Upper lobe of right lung (tissue), 1 donor: ENCODE measurements at regions not wholly inside any gene's neighbourhood (a gene's known extent, or its start where the extent isn't known, plus 50 kb on each side); places are given as distances from the start of the nearest gene placed in this dataset.

Experiments used
- ATAC-seq: fragments of 200-7000 bp; cut with Tn5 transposase; one replicate; pipeline ENCODE4 v1.9.1; 2020; ENCODE audit warnings: mild to moderate bottlenecking, moderate library complexity
- DNase-seq: peaks from one replicate; pipeline ENCODE4 v3.0.0-alpha.2; 2020
- H3K27ac ChIP-seq: fragments of 200-600 bp; one replicate; pipeline ENCODE4 v1.8.0; 2022
- H3K27me3 ChIP-seq: fragments of 200-600 bp; one replicate; pipeline ENCODE4 v1.8.0; 2022; ENCODE audit warnings: mild to moderate bottlenecking
- H3K36me3 ChIP-seq: fragments of 200-600 bp; one replicate; pipeline ENCODE4 v1.8.0; 2022
- H3K4me1 ChIP-seq: fragments of 200-600 bp; one replicate; pipeline ENCODE4 v1.8.0; 2022
- H3K4me3 ChIP-seq: fragments of 200-600 bp; one replicate; pipeline ENCODE4 v1.8.0; 2022; ENCODE audit warnings: mild to moderate bottlenecking
- H3K9me3 ChIP-seq: fragments of 200-600 bp; one replicate; pipeline ENCODE4 v1.8.0; 2022
- intact Hi-C: fragments of 100-400 bp; cut with DNase I; formaldehyde crosslinking; loops from one replicate; pipeline ENCODE4 v1.11.0; 2022
- TF ChIP-seq, protein P1 (sequence below): fragments of 200-600 bp; IDR thresholded peaks from one replicate; pipeline ENCODE4 v1.8.0; 2022; ENCODE audit warnings: antibody characterized with exemption
- donor health status: DM: no; HTN: yes; CAD: no; lungs with severe emphysema.

DNA sequence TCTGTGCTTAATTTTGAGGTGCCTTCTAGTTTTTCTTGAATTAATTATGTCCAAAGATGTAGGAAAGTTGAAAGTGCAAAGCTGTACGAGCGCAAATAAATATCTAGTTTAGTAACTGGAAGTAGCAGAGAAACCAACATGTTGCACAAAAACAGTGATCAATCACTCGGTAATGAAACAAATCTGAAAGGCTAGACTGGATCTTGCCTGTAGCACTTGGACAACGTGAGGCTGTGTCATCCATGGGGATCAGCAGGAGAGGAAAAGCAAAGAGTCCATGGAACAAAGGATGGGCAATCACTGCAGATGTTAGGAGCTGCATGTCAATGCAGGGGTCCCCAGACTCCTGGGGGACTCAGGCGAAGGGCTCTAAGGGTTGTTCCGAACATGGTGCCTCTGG is 424.2 kb downstream of the IRX1 start:
- Histone ChIP-seq H3K27ac (peak overlapping the region; percentile 24), H3K4me1 (no peaks in the 10 kb centered on the region), H3K4me3 (no peak overlapping the region), H3K27me3 (no peaks in the 10 kb centered on the region), H3K9me3 (no peaks in the 10 kb centered on the region), H3K36me3 (no peaks in the 10 kb centered on the region)
- intact Hi-C loops = no loop called here
- DNase-seq (no peak), ATAC-seq (no peak)
- TF ChIP-seq, protein P1, sequence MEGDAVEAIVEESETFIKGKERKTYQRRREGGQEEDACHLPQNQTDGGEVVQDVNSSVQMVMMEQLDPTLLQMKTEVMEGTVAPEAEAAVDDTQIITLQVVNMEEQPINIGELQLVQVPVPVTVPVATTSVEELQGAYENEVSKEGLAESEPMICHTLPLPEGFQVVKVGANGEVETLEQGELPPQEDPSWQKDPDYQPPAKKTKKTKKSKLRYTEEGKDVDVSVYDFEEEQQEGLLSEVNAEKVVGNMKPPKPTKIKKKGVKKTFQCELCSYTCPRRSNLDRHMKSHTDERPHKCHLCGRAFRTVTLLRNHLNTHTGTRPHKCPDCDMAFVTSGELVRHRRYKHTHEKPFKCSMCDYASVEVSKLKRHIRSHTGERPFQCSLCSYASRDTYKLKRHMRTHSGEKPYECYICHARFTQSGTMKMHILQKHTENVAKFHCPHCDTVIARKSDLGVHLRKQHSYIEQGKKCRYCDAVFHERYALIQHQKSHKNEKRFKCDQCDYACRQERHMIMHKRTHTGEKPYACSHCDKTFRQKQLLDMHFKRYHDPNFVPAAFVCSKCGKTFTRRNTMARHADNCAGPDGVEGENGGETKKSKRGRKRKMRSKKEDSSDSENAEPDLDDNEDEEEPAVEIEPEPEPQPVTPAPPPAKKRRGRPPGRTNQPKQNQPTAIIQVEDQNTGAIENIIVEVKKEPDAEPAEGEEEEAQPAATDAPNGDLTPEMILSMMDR = no peak

DNA sequence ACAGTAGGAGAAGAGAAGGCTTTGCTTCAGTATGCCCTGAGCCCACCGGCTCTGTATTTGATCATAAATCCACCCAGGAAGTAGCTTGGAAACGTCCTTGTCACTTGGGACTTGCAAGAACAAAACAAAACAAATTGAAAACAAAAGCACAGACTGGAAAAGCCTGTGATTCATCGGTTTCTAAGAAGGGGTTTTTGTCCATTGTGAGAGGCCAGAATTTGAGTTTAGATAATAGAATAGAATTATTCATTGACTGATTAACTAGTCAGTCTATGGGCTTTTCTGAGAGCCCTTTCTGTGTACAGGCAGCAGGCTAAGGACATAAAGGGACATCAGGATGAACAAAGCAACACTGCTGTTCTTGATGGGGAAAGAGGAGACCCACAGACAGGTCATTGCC is 424.8 kb downstream of the IRX1 start:
- no peak overlapping the region for H3K27ac ChIP-seq
- no peak for DNase-seq

DNA sequence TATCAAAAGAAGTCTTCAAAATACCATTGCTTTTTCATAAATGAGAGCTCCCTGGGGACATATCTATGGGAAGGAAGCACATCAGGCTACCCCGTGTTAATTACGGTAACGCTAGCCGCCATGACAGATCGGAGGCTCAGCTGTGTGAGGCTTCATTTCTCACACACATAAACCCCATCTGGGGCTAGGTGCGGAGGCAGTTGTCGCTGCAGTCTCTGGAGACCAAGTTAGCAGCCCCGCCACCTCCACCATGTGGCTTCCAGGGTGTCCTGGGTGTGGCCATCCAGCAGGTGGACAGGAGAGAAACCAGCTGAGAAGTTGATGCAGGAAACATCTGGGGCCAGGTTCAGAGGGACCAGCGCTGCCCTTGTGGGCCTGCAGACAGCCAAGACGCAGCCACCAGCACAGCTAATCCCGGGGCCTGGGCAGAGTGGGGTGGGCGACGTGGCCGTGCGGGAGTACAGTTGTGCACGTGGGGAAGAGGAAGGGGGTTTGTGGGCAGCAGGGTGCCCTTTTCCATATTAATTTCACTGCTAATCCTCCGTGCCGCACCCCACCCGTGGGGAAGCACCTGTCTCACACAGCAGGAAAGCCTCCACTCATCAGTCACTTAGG is 426.5 kb downstream of the IRX1 start:
- H3K4me1 ChIP-seq = no peaks in the 10 kb centered on the region
- no peak overlapping the region for H3K27ac ChIP-seq
- TF ChIP-seq, protein P1 = no peak
- DNase-seq (no peak), ATAC-seq (no peak)
- no peaks in the 10 kb centered on the region for H3K27me3 ChIP-seq
- H3K36me3 ChIP-seq = no peaks in the 10 kb centered on the region
- intact Hi-C loops = no loop called here
- no peaks in the 10 kb centered on the region for H3K9me3 ChIP-seq
- H3K4me3 ChIP-seq = no peak overlapping the region

More for the DNA sequence above, 424.8 kb downstream of the IRX1 start:
- TF ChIP-seq, protein P1 = no peak
- no peak overlapping the region for H3K4me3 ChIP-seq
- no peak for ATAC-seq
- no peaks in the 10 kb centered on the region for H3K36me3 ChIP-seq
- intact Hi-C loops = no loop called here
- no peaks in the 10 kb centered on the region for H3K4me1 ChIP-seq
- H3K27me3 ChIP-seq = no peaks in the 10 kb centered on the region
- H3K9me3 ChIP-seq = no peaks in the 10 kb centered on the region

DNA sequence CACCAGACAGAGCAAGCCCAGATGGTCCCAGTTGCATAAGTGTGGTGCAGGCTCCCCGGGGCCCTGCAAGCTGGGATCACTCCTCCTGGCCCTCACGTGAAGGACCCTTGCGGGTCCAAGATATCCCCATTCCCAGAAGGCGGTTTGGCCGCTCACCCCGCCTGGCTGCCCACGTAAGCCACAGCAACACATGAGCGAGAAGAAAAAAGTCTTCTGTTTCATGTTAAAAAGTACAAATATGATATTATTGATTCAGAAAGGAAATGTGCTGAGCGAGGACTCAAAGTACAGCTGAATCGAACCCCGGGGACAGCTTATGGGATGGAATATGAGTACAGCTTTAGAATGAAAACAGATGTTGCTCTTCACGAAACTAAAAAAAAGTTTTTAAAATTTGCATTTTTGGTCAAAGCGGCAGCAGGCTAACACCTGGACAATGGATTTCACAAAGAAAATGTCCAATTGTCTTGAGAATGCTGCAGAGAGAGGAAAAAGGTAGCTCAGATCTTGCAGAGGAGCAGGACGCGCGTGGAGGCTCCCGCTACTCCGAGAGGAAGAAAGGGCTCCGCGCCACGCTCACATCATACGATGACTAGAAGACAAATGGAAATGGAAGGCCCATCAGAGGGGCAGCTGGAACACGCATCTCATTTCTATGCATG is 427.6 kb downstream of the IRX1 start:
- no peak overlapping the region for H3K4me3 ChIP-seq
- intact Hi-C loops = no loop called here
- H3K9me3 ChIP-seq = no peaks in the 10 kb centered on the region
- no peak for ATAC-seq
- H3K27me3 ChIP-seq = no peaks in the 10 kb centered on the region
- no peak overlapping the region for H3K27ac ChIP-seq
- H3K36me3 ChIP-seq = no peaks in the 10 kb centered on the region
- no peak for DNase-seq
- TF ChIP-seq, protein P1 = no peak
- peaks cover 8% of the 10 kb centered on the region for H3K4me1 ChIP-seq

DNA sequence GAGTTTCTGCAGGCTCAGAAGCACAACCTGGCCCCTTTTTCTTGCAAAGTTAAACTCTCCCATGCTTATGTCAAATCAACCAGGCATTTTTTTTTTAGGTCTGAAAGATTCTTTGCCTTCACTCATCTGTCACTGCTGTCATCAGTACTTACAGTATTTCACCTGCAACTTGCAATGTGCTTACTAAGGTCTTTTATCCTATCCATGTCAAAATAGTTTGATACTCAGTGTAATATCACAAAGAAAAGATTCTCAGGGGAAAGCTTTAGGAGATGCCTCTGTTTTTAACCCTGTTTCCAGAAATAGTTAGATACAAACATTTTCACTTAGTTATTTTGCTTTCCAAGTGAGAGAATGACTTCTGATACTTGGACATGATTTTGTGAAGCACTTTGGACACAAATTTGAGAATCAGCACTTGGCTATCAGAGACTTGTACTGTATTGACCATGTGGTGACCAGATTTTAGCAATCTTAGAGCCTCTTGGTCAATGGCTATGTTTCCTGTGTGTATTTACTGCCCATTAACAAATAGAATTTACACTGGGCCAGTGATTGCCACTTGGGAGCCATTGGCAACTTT is 428.2 kb downstream of the IRX1 start:
- H3K27me3 ChIP-seq = no peaks in the 10 kb centered on the region
- ATAC-seq (no peak), DNase-seq (no peak)
- TF ChIP-seq, protein P1 = no peak
- H3K4me1 ChIP-seq = peaks cover 8% of the 10 kb centered on the region
- no peak overlapping the region for H3K4me3 ChIP-seq
- intact Hi-C loops = no loop called here
- H3K27ac ChIP-seq = no peak overlapping the region
- H3K9me3 ChIP-seq = no peaks in the 10 kb centered on the region
- H3K36me3 ChIP-seq = no peaks in the 10 kb centered on the region
